Stomach (tissue), 8 donors: ENCODE measurements at regions not wholly inside any gene's neighbourhood (a gene's known extent, or its start where the extent isn't known, plus 50 kb on each side); places are given as distances from the start of the nearest gene placed in this dataset.

Experiments used
- DNase-seq, 2 donors: peaks; one replicate each; pipeline versions ENCODE4 v3.0.0 to v3.0.0-alpha.2; 2013 to 2019
- H3K27ac ChIP-seq, 5 donors: fragments of 200-600 bp in 4 of 5; sonication (generic) in 4 of 5; one replicate each; pipeline ENCODE4 v1.5.1; 2013 to 2019; ENCODE audit warnings: mild to moderate bottlenecking in 1 of 5, moderate library complexity in 1 of 5
- H3K27me3 ChIP-seq, 3 donors: fragments of 200-600 bp; sonication (generic); one replicate each; pipeline ENCODE4 v1.5.1; 2017 to 2019; ENCODE audit warnings: mixed run types in 1 of 3
- H3K36me3 ChIP-seq, 4 donors: fragments of 200-600 bp; sonication (generic); 1 replicate in 3 of 4; 2 replicates in 1 of 4; pipeline ENCODE4 v1.5.1; 2016 to 2019
- H3K4me1 ChIP-seq, 4 donors: fragments of 200-600 bp; sonication (generic); one replicate each; pipeline ENCODE4 v1.5.1; 2016 to 2019
- H3K4me3 ChIP-seq, 4 donors: fragments of 200-600 bp; sonication (generic) in 3 of 4; one replicate each; pipeline ENCODE4 v1.5.1; 2016 to 2019; ENCODE audit warnings: mild to moderate bottlenecking in 1 of 4
- H3K9me3 ChIP-seq, 4 donors: fragments of 200-600 bp; sonication (generic); one replicate each; pipeline ENCODE4 v1.5.1; 2016 to 2019
- CTCF ChIP-seq, 7 experiments: fragments of 450-650 bp in 4 of 7; fragments of 200-600 bp in 3 of 7; sonication (generic) in 3 of 7; IDR thresholded peaks; one replicate each; pipeline ENCODE4 v1.5.1; 2016 to 2019; ENCODE audit warnings: antibody characterized with exemption in 7 of 7, control low read depth in 2 of 7, mild to moderate bottlenecking in 1 of 7
- EP300 ChIP-seq: sonication (generic); formaldehyde crosslinking; IDR thresholded peaks from one replicate; pipeline ENCODE4 v1.6.1; 2017; ENCODE audit warnings: antibody characterized with exemption
- POLR2A ChIP-seq, 4 donors: fragments of 450-650 bp; IDR thresholded peaks; one replicate each; pipeline ENCODE4 v1.6.1; 2016; ENCODE audit warnings: antibody characterized with exemption in 4 of 4, control low read depth in 2 of 4, mild to moderate bottlenecking in 1 of 4, moderate library complexity in 1 of 4
- POLR2AphosphoS5 ChIP-seq, 3 donors: sonication (generic); formaldehyde crosslinking; IDR thresholded peaks; one replicate each; pipeline ENCODE4 v1.6.1; 2016; ENCODE audit warnings: antibody characterized with exemption in 3 of 3
- WGBS, 5 donors: extraction: QIAGEN DNeasy Blood & Tissue Kit in 3 of 5; methylation state at CpG; one replicate each; pipeline versions ENCODE4 v1.1.5 to v1.1.7; 2013 to 2018; 5-methylcytosine and 5-hydroxymethylcytosine counted together
- intact Hi-C: fragments of 100-400 bp; cut with DNase I; formaldehyde crosslinking; loops from one replicate; pipeline ENCODE4 v1.15.1; 2023; ENCODE audit warnings: low total_unique reads
- donor health status: healthy with polysubstance abuse.
- donor health status: Bipolar disorder and iron deficiency.
- donor health status: healthy.

GRCh38 chr16:25512041-25512440 lies 179.7 kb upstream of the HS3ST4 start:
- no peak overlapping the region for H3K4me3 ChIP-seq
- H3K27me3 ChIP-seq: peaks cover 0 to 4% (median 0%) of the 10 kb centered on the region in 3 donors
- intact Hi-C loops: no loop called here
- TF ChIP-seq POLR2A (IDR thresholded peaks at IDR 0.05) (no peak), EP300 (no peak)
- no peak overlapping the region for H3K27ac ChIP-seq
- peaks cover 0 to 11% (median 3%) of the 10 kb centered on the region in 4 donors for H3K9me3 ChIP-seq
- H3K36me3 ChIP-seq: no peaks in the 10 kb centered on the region
- H3K4me1 ChIP-seq: no peaks in the 10 kb centered on the region
- DNase-seq: no peak

- Histone ChIP-seq H3K4me3 (no peak overlapping the region), H3K4me1 (no peaks in the 10 kb centered on the region), H3K27ac (no peak overlapping the region), H3K27me3 (peaks cover 0 to 4% (median 0%) of the 10 kb centered on the region in 3 donors), H3K36me3 (no peaks in the 10 kb centered on the region), H3K9me3 (no peaks in the 10 kb centered on the region)
- TF ChIP-seq POLR2A (IDR thresholded peaks at IDR 0.05) (no peak), POLR2AphosphoS5 (IDR thresholded peaks at IDR 0.05) (no peak), EP300 (no peak), CTCF (IDR thresholded peaks at IDR 0.05) (no peak)
- DNase-seq: no peak
- WGBS, 5 donors: 43 to 68% (median 62%) methylated on average over 1 of the region's 1 CpG
- intact Hi-C loops: no loop called here
Measured at GRCh38 chr16:25509456-25509855, 182.3 kb upstream of the HS3ST4 start.

- no peak for DNase-seq
- Histone ChIP-seq H3K9me3 (no peaks in the 10 kb centered on the region), H3K4me3 (no peak overlapping the region), H3K4me1 (no peaks in the 10 kb centered on the region), H3K36me3 (no peaks in the 10 kb centered on the region), H3K27ac (no peak overlapping the region), H3K27me3 (no peaks in the 10 kb centered on the region)
- no peak for TF ChIP-seq POLR2AphosphoS5 (IDR thresholded peaks at IDR 0.05)
- intact Hi-C loops: no loop called here
- 61 to 68% (median 62%) methylated on average over 3 of the region's 3 CpGs for WGBS, 5 donors
Measured at GRCh38 chr16:25501530-25502255, 190.1 kb upstream of the HS3ST4 start.

GRCh38 chr16:25494292-25494691 lies 197.5 kb upstream of the HS3ST4 start:
- Histone ChIP-seq H3K36me3 (no peaks in the 10 kb centered on the region), H3K9me3 (peaks cover 0 to 2% (median under 1%) of the 10 kb centered on the region in 4 donors), H3K4me3 (no peak overlapping the region), H3K27me3 (peaks cover 0 to 3% (median 0%) of the 10 kb centered on the region in 3 donors), H3K4me1 (no peaks in the 10 kb centered on the region), H3K27ac (no peak overlapping the region)
- no peak for DNase-seq
- TF ChIP-seq POLR2AphosphoS5 (IDR thresholded peaks at IDR 0.05) (no peak), CTCF (IDR thresholded peaks at IDR 0.05) (no peak), EP300 (no peak), POLR2A (IDR thresholded peaks at IDR 0.05) (no peak)
- WGBS, 5 donors: 74 to 85% (median 77%) methylated on average over 2 of the region's 2 CpGs
- intact Hi-C loops: no loop called here

GRCh38 chr16:25493136-25493811 lies 198.5 kb upstream of the HS3ST4 start:
- intact Hi-C loops: no loop called here
- 63 to 76% (median 69%) methylated on average over 5 of the region's 5 CpGs for WGBS, 5 donors
- Histone ChIP-seq H3K4me3 (no peak overlapping the region), H3K9me3 (peaks cover 0 to 12% (median 10%) of the 10 kb centered on the region in 4 donors), H3K27ac (no peak overlapping the region), H3K36me3 (no peaks in the 10 kb centered on the region), H3K4me1 (no peaks in the 10 kb centered on the region), H3K27me3 (peaks cover 0 to 3% (median 0%) of the 10 kb centered on the region in 3 donors)
- no peak for DNase-seq
- TF ChIP-seq POLR2AphosphoS5 (IDR thresholded peaks at IDR 0.05) (no peak), POLR2A (IDR thresholded peaks at IDR 0.05) (no peak), EP300 (no peak), CTCF (IDR thresholded peaks at IDR 0.05) (no peak)
